GM18951 (cell line): ENCODE measurements at regions not wholly inside any gene's neighbourhood (a gene's known extent, or its start where the extent isn't known, plus 50 kb on each side); places are given as distances from the start of the nearest gene placed in this dataset.

ENCODE experiments used
- POLR2A ChIP-seq: IDR thresholded peaks from 4 replicates; pipeline ENCODE4 v1.6.1; 2011; ENCODE audit warnings: mild to moderate bottlenecking; ENCODE audit not compliant: insufficient read length, insufficient read depth; ENCODE audit errors: extremely low read depth
- in situ Hi-C: fragments of 300-500 bp; cut with MboI; formaldehyde crosslinking; loops from one replicate; pipeline ENCODE4 v1.12.0; 2022; ENCODE audit warnings: low sequenced_read_pairs, mixed read lengths, inconsistent platforms; ENCODE audit not compliant: unreplicated experiment

DNA sequence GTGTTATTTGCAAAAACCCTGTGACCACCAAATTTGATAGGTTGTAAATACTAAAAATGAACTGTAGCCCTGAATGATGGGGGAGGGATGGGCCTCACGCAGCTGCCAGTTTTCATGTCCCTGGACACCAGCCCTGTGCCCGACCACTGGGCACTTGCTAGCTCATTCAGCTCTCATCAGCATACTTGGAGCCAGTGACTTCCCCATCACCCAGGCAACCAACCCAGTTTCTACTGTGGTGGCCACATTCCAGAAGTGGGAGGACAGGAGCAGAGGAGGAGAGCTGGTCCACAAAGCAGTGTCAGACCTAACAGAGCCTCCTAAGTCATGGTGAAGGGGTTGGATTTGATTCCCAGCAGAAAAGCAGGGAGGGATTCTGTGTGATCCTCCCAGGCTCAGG, 128.2 kb downstream of the CPEB2 start:
- in situ Hi-C loops: no loop called here
- TF ChIP-seq POLR2A: no peak

DNA sequence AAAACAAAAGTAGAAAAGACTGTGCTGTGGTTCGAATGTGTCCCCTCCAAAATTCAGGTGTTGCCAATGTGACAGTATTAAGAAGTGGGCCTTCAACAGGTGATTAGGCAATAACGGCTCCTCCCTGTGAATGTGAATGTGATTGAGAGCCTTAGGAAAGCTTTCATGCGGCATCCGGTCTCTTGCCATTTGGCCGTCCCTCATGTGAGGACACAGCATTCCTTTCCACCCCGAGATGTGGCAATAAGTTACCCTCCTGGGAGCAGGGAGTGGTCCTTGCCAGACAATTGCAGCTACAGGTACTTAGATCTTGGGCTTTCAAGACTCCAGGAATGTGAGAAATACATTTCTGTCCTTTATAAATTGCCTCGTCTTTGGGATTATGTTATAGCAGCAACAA, 129.3 kb downstream of the CPEB2 start:
- in situ Hi-C loops: no loop called here

DNA sequence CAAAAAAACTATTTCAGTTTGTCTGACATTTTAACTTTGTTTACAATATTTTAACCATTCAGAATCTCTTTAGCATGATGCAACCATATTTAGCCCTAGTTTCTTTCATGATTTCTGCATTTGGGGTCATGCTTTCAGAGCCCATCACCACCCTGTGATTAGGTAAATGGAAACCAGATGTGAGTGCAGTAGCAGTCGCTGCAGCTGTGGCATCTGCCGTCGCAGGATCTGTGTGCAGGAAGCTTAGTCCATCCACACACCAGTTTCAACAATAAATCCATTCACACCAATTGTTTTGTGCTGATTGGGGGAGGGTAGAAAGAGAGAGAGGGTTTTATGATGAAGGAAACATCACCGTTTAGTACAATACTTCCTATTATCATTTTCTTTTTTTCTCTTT, 130.5 kb downstream of the CPEB2 start:
- TF ChIP-seq POLR2A: no peak
- in situ Hi-C loops: no loop called here

More for the DNA sequence above, 129.3 kb downstream of the CPEB2 start:
- TF ChIP-seq POLR2A: no peak

DNA sequence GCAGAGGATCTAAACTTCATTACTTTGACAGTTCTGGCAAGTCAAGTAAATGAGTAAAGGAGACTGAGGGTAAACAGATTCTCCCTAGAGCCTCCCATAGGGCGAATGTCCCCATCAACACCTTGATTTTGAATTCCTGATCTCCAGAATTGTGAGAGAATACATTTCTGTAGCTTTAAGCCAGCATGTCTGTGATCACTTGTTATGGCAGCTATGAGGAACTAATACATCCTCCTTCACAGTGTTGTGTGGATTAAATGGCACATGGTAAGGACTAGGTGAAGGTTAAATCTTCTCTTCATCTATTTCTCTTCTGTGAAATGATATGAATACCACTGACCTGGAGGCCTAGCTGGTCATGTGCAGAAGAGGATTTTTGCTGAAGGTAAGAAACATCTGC, 137.3 kb downstream of the CPEB2 start:
- in situ Hi-C loops: no loop called here
- no peak for TF ChIP-seq POLR2A

DNA sequence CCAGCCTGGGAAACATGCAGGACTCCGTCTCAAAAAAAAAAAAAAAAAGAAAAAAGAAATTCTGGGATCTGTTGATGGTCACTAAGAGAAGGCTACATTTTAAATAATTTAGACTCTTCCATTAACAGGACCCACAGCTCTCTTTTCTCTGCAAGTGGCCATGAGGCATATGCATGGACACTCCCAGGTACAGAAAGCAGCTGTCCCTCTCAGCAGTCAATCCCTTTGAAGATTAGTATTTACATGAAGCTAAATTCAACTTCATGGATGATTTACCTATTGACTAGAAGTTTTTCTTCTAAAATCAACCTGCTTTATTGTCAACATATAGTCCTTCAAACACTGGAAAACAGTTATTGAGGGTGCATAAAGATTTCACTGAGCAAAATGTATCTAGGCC, 139.9 kb downstream of the CPEB2 start:
- in situ Hi-C loops: no loop called here
- no peak for TF ChIP-seq POLR2A

DNA sequence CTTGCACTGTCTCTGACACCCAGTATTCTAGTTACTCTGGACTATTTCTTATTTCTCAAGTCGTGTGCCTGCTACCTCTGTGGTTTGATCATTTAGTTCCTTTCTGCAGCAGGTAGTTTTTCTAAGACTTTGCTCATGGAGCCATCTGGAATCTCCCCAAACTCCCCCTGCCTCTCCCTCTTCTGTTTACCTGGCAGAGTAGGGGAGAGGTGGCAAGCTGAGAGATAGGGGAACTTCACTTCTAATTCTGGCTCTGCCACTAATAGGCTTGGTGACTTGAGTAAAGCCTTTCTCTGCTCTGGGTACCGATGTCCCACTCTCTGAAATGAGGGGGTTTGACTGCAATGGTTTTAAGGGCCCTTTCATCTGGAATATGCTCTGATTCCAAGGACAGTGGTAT, 141.3 kb downstream of the CPEB2 start:
- in situ Hi-C loops: no loop called here
- TF ChIP-seq POLR2A: no peak

DNA sequence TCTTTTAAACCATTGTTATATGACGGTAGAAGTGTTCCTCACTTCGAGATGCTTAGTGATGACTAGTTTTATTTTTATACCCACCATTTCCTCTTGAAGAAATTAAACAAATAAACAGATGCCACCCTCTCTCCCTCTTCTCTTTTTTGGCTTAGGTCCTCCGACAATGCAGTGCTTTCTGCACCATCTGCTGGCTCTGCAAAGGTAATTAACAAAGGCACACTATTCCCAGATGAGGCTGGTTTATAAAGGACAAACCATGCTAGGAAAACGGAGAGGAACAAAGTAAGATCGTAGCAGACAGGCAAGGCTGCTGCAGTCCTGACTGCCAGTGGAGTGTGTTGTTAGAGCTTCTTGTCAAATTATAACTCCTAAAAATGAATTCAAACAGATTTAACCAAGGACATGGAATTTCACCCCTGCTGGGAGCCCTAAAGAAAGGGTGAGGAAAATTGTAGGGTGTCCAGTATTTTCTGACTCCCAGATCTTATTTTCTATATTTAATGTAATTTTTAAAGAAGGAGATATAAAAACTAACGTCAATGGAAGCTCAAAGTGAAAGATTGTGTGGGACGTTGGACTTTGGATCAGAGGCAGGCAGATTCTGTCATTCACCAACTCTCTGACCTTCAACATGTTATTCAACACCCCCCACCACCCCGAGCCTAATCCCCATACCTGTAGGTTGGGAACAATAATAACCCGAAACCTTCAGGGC, 142.1 kb downstream of the CPEB2 start:
- in situ Hi-C loops: no loop called here
- no peak for TF ChIP-seq POLR2A

DNA sequence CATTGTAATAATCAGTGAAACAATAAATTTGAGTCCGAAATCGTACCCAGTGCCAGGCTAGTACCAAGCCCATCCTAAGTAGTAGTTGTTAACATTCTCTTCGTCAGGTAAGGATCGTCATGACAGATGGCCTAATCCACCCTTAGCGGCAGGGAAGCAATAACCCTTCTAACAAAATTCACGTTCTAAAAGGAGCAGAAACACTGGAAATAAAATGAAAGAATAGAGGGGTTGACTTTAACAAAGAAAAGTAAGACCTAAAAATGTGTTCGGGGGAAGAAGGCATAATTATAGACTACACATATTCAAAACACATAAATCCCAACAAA, 142.7 kb downstream of the CPEB2 start:
- in situ Hi-C loops: no loop called here
- TF ChIP-seq POLR2A: no peak

DNA sequence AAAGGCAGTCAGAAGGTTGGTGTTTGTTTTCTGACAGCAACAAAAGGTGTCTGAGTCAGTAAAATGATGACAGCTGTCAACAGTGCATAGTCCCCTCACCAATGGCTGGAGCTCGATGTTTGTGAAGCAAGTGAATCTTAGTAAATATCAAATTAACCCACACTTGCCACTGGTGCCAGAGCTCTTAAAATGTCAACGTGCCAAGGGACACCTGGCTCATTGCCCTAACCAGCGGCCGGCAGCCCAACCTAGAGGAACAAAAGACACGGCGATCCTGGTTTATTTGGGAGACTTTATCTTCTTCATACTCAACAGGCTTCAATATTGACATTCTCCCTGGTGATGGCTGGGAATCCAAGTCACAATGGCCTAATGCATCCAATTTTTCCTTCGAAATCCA, 143.4 kb downstream of the CPEB2 start:
- in situ Hi-C loops: no loop called here

DNA sequence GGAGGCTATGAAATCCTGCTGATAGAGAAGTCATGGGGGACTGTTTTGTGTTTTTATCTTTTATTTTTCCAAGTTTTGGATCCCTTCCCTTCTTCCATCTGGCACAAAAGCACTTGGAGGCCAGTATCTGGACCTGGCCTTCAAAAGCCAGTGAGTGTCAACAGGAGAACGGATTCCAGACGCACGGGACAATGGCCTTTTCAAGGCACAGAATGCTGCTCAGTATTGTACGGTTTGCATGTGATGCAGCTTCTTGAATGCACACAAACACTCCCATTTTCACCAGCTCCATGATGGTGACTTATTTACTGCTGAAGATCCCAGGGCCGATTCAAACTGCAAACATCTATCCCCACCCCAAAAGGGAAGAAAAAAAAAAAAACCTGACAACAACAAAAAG, 145.4 kb downstream of the CPEB2 start:
- no peak for TF ChIP-seq POLR2A
- in situ Hi-C loops: no loop called here

More for the DNA sequence above, 143.4 kb downstream of the CPEB2 start:
- TF ChIP-seq POLR2A: no peak

DNA sequence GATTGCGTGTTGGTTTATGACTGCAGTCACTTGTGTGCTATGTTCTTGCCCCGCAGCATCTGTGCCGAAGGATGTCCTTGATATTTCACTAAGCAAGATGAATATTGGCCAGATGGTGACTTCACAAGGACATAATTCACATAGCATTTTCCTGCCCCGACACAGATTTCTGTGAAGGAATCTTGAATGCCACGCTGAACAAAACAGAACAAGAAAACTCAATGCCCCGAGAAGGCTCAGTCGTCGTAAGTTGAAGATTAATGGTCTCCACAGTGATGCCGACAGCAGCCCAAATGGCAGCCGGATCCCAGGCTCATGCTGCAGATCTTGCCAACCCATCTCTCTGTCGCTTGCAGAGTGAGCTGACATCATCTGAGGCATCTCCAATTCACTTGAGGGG, 145.9 kb downstream of the CPEB2 start:
- in situ Hi-C loops: no loop called here
- no peak for TF ChIP-seq POLR2A

DNA sequence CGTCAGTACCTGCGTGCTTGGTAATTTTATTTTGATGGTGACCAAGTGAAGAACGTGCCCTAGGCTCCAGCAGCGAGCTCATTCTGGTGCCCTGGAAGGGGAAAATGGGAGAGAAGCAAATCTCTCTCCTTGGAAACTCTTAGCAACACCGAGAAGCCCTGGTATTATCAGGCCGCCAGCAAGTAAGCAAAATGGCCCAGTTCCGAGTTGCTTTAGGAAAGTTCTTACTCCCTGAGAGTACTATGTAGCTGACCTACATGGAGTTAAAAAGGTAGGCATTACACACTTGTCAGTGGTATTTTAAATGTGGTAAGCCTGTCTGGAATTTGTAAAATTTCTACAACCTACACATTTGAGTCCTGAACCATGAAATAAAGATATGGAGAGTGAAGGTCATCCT, 146.4 kb downstream of the CPEB2 start:
- TF ChIP-seq POLR2A: no peak
- in situ Hi-C loops: no loop called here

DNA sequence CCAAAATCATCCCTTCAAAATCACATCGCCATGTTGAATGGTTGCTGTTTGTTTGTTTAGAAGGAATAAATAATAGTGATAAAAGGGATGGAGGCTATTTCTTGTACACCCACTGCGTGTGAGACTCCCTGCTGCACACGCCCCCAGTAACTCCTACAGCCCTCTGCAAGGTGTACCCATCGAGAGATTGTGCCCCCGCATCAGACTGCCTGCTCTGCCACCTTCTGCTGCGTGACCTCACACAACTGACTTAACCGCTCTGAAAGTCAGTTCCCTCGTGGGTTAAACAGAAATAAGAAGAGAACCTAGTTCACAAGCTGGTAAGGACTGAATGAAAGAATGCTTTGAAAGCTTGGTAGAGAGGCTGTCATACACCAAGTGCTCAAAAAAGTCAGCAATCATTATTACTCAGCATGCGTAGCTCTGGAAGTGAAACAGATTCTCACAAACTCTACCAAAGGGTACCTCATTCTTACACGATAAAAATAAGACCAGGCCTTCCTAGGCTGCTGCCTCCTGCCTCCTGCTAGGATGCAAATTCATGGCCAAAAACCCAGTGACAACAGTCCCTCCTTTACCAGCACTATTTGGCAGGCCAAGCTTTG, 147.1 kb downstream of the CPEB2 start:
- no peak for TF ChIP-seq POLR2A
- in situ Hi-C loops: no loop called here

DNA sequence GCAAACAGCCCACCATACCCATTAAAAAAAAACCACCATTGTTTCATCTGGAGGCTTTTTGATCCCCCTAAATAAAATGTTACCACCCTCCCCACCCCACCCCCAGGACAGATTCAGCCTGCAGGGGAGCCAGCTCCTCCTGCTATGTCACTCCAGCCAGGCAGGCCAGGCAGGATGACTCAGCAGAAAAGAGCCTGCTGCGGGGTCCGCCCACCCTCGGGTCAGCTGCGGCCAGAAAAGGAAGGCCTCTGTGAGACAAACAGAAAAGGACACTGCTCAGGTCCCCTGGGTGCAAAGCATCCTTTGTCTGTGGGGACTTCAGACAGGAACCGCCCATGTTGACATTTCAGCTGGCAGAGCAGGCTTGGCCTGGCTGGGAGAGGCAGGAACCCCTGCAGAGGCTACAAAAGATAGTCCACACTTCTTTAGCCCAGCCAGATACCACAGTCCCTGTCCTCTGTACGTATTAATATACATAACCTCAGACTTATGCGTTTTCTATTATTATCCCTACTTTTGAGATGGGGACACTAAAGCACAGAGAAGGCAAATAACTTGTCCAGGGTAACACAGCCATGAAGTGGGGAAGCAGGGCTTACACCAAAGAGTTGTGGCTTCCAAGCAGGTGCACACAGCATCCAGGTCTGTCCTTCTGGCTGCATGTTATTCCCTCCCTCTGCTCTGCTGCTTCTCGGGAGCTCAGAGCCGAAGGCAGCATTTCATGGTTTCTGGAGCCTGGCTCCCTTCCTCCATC, 147.7 kb downstream of the CPEB2 start:
- no peak for TF ChIP-seq POLR2A
- in situ Hi-C loops: no loop called here

DNA sequence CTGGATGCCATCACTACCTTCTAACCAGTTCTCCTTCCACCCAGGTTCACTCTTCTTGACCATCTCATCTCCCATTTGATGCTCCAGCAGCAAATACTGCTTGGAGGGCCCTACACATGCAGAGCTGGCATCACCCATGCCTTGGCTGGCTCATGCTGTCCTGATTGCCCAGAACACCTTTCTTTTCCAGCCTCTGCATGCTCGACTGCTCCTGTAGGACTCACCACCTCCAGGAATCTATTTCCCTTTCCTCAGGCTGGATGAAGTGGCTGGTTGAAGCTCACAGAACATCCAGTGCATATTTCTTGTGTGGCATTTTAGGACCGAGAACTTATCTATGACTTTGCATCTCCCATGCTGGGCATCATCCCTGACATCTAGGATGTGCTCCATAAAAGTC, 148.3 kb downstream of the CPEB2 start:
- TF ChIP-seq POLR2A: no peak
- in situ Hi-C loops: no loop called here

DNA sequence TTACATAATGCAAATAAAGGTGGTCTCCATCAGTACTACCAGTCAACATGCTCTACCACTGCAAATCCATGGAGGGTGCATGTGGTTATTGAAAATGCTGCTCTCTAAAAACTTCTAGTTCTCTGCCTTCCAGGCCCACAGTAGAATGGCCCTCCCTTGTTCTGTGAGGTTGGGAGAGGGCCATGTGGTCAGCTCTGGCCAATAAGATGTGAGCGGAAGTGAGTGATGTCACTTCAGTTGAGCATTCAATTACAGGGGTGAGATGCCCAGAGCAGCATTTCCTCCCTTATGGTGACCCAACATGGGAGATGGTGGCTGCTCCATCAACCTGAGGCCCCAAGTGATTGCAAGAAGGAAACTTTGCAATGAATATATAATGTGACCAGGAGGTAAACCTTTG, 148.8 kb downstream of the CPEB2 start:
- in situ Hi-C loops: no loop called here
- TF ChIP-seq POLR2A: no peak
